Islet of Langerhans (tissue), 1 donor: ENCODE measurements at regions not wholly inside any gene's neighbourhood (a gene's known extent, or its start where the extent isn't known, plus 50 kb on each side); places are given as distances from the start of the nearest gene placed in this dataset.

Experiments
- FAIRE-seq: peaks from one replicate; lab custom pipeline; 2011; peaks lifted over from hg19 to GRCh38; lab: Jason Lieb, UNC

GRCh38 chr1:157893686-157894085, 52.1 kb upstream of the CD5L start:
- FAIRE-seq, result no peak

GRCh38 chr1:157894613-157895165, 53.1 kb upstream of the CD5L start:
- FAIRE-seq, result no peak

- no peak for FAIRE-seq
These were observed 68.7 kb upstream of the CD5L start for GRCh38 chr1:157910270-157910669.

- no peak for FAIRE-seq
These were observed 74.3 kb upstream of the CD5L start for GRCh38 chr1:157915859-157916258.

- FAIRE-seq, result no peak
These were observed 75.4 kb upstream of the CD5L start for GRCh38 chr1:157916887-157917570.

- no peak for FAIRE-seq
These were observed 72.7 kb upstream of the KIRREL1 start for GRCh38 chr1:157920748-157921147.

- no peak for FAIRE-seq
These were observed 67.9 kb upstream of the KIRREL1 start for GRCh38 chr1:157925419-157926166.

- peak; percentile 62 for FAIRE-seq
These were observed 61.4 kb upstream of the KIRREL1 start for GRCh38 chr1:157932069-157932468.

GRCh38 chr1:157937744-157938143, 55.7 kb upstream of the KIRREL1 start:
- FAIRE-seq, result no peak

- FAIRE-seq, result no peak
These were observed 51.5 kb upstream of the KIRREL1 start for GRCh38 chr1:157941939-157942338.
